Stimulated activated CD8-positive, alpha-beta memory T cell treated with anti-CD3 and anti-CD28 coated beads, Interleukin-15, amount 100 ng/mL, for 48 hours (primary cell): ENCODE measurements at regions not wholly inside any gene's neighbourhood (a gene's known extent, or its start where the extent isn't known, plus 50 kb on each side); places are given as distances from the start of the nearest gene placed in this dataset.
A peak's percentile ranks its signal among the peaks of the same experiment; 100 is the strongest.
"Not testable (repeated sequence)": the region's sequence is repeated elsewhere in the genome, so short reads cannot be mapped to it uniquely, and the experiment has no call there.

Source experiments
- DNase-seq, 2 donors: peaks; one replicate each; pipeline ENCODE4 v3.0.0-alpha.2; 2020; ENCODE audit warnings: low read depth in 2 of 2

DNA sequence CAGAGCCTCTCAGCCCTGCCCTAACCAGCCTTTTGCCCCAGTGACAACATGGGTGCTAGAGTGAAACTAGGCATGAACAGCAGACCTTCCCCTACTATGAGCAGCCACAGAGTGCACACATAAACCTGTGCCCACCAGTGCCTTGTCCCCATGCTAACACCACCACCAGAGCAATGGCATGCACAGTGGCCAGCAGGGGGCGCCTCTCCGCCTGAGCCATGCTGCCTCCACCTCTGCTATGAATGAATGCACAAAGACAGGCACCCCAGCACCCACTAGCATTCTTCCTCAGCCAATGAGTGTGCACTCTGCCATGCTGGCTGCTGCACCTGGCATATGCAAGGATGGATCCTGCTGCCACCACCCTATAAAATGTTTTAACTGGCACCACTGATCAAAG lies 286.9 kb upstream of the FGF16 start:
- peak in 1 of 2 donors; percentile 6 for DNase-seq

DNA sequence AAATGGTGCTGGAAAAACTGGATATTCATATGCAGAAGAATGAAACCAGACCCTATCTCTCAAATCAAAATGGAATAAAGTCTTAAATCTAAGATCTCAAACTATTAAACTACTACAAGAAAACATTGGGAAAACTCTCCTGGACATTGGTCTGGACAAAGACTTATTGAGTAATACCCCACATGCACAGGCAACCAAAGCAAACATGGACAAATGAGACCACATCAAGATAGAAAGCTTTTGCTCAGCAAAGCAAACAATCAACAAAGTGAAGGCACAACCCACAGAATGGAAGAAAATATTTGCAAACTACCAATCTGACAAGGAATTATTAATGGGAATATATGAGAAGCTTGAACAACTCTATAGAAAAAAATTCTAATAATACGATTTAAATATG lies 284.4 kb upstream of the FGF16 start:
- DNase-seq = no peak

DNA sequence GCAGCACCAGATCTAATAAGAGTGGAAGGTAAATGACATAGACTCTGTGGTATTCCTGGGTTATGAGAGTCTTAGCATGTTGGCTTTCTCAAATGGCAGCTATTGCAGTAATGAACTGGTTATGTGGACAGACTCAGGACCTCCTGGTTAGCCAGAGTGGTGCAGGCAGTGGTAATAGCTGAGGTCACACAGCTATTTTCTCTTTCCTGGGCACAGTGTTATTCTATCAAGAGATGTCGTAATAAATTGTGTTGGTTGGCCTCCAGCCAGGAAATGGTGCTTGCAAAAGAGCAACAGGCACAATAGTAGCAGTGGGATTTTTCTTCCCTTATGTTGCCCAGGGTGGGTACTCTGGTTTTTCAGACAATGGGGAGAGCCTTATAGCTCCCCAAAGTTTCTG lies 279.2 kb upstream of the FGF16 start:
- no peak for DNase-seq

DNA sequence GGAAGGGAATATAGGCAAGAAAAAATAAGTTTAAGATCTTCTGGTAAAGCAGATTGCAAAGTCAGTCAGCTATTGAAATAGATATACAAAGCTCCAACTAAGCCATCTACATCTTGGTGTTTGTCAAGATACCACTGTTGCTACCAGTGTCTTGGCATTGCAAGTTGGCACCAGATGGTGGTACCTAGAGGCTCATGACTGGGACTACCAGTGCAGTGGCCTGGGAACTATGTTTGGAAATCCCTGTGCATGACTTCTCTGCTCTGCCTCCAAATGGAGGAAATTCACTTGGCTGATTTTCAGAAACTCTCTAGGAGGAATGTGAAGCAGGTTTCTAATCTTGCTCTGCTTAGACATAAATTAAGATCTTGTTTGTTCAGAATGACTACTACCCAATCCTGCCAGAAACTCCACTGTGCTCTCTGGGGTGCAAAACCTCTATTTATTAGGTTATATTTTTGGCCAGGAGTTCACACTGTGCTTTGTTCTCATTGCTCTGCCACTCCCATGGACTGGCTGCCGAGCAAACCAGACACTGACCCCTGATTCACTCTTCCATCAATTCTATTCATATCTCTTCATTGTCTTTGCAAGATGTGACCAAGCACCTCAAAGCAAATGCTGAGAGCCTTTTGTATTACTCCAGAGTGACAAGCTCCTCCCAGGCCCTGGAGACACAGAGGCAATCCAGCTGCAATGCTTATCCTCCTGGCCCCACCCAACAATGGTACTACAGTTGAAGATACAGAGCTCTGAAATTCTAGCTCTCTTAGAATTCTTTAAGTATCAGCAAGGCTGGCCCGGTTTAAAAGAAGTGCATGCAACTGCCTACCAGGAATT lies 272.3 kb upstream of the FGF16 start:
- DNase-seq = no peak

DNA sequence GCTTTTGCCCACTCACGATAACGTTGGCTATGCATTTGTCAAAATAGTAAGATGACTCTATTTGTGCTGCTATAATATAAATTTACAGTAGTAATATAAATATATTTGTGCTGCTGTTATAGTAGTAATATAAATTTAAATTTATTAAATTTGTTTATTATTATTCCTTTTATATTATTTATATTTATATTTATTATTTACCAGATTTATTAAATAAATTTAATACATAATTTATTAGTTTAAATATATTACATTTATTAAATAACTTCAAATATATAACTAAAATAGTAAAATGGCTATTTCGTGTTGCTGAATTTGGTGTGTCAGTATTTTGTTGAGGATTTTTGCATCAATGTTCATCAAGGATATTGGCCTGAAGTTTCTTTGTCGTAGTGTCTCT lies 246.5 kb upstream of the FGF16 start:
- no peak for DNase-seq

DNA sequence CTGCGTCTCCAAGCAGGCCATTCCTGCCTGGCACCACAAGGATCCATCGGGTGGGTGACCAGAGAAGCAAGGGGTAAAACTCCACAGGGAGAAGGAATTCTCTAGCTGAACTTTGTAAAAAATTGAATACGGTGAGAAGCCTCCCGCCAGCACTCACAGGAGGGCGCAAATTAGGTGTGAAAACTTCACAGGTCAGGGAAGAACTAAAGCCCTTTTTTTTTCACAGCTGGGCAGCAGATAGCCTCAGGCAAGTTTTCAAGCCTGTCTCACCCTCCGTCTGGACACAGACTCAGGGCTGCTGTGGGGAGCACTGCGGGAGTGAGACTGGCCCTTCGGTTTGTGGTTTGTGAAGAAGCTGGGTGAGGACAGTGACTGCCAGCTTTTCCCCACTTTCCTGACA lies 224.1 kb upstream of the FGF16 start:
- no peak for DNase-seq

DNA sequence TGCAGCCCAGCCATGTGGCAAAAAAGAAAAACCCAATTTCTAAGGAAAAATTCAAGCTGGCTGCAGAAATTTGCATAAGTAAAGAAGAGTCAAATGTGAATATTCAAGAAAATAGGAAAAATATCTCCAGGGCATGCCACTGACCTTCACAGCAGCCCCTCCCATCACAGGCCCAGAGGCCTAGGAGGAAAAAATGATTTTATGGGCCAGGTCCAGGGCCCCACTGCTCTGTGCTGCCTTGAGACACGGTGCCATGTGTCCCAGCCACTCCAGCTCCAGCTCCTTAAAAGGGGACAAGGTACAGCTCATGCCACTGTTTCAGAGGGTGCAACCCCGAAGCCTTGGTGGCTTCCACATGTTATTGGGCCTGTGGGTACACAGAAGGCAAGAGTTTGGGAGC lies 182.7 kb upstream of the FGF16 start:
- no peak for DNase-seq

DNA sequence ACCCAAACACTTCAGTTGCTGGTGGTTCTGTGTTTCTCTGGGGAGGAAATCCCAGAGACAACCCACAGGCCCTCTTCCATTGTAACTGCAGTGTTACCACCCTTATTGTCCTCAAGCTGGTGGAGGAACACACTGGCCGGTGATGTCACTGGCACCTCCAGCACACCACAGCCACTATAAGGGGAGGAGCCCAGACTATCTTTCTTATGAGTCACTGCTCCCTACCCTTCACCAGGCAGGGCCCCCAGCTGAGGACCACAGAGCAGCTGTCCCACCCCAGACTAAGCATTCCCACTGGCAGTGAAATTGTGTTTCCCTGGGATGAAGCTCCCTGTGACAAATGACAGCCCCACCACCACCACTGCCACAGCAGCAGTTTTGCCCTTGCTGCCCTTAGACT lies 171.8 kb upstream of the FGF16 start:
- no peak for DNase-seq

DNA sequence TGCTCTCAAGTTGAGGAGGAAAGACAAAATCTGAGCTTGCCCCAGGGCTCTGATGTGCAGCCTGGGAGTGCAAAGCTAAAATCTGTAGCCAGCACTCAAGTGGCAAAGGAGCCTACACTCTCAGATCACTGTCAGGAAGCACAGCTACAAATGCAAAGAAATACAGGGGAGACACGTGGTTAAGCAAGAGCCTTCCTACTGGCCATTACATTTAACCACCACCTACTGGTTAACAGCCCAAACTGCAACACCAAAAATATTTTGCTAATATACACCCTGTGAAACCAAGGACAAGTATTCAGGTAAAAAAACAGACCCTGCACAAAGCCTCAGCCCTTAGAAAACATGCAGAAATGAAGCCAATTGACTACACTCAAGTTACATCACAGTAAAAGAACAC lies 170.4 kb upstream of the FGF16 start:
- DNase-seq = no peak

DNA sequence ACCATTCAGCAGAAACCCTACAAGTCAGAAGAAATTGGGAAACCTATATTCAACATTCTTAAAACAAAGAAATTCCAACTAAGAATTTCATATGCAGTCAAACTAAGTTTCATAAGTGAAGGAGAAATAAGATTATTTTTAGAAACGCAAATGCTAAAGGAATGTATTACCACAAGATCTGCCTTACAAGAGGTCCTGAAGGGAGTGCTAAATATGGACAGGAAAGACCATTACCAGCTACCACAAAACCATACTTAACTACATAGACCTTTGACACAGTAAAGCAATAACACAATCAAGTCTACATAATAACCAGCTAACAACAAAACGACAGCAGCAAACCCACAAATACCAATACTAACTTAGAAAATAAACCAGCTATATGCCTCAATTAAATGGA lies 169.3 kb upstream of the FGF16 start:
- no peak for DNase-seq

DNA sequence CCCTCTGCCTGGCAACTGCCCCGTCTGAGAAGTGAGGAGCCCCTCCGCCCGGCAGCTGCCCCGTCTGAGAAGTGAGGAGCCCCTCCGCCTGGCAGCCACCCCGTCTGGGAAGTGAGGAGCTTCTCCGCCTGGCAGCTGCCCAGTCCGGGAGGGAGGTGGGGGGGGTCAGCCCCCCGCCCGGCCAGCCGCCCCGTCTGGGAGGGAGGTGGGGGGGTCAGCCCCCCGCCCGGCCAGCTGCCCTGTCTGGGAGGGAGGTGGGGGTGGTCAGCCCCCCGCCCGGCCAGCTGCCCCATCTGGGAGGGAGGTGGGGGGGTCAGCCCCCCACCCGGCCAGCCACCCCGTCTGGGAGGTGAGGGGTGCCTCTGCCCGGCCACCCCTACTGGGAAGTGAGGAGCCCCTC lies 167.8 kb upstream of the FGF16 start:
- not testable (repeated sequence) for DNase-seq

DNA sequence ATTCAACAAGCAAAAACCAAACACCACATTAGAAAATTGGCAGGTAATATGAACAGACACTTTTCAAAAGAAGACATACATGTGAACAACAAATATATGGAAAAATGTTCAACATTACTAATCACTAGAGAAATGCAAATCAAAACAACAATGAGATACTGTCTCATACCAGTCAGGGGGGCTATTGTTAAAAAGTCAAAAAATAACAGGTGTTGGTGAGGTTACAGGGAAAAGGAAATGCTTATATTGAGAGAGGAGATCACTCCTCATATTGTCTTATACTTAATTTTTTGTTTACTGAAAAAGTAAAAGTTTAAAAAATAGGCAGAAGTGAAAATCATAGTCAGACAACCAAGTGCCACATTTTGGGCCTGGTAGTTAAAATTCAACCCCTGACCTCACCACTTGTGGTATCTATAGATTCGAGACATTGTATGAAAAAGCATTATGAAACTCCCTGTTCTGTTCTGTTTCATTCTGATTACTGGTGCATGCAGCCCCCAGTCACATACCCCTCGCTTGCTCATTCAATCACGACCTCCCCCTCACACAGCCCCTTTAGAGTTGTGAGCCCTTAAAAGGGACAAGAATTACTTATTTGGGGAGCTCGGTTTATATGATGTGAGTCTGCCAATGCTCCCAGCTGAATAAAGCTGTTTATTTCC lies 153.7 kb upstream of the FGF16 start:
- no peak for DNase-seq

DNA sequence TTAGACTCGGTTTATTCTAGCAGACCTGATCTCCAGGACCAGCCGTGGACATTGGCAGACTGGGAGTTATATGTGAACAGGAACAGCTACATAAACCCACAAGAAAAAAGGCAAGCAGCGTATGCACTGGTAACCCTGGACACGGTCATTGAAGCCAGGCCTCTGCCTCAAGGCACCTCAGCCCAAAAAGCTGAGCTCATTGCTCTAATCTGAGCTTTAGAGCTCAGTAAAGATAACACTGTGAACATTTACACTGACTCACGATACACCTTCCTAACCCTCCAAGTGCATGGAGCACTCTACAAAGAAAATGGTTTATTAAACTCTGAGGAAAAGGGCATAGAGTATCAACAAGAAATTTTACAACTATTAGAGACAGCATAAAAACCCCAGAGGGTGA lies 148.9 kb upstream of the FGF16 start:
- DNase-seq = no peak

DNA sequence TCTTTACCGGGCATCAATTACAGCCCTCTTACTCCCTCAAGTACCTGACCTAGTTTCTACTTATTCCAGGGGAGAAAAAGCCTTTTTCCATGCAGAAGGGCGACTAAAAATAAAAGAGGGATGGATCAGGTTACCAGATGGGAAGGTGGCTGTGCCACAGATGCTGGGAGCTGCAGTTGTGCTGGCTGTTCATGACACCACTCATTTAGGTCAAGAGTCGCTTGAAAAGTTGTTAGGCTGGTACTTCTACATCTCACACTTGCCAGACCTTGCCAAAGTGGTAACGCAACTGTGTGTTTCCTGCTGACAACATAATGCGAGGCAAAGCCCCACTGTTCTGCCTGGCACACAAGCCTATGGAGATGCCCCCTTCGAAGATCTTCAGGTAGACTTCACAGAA lies 148.4 kb upstream of the FGF16 start:
- DNase-seq = no peak

DNA sequence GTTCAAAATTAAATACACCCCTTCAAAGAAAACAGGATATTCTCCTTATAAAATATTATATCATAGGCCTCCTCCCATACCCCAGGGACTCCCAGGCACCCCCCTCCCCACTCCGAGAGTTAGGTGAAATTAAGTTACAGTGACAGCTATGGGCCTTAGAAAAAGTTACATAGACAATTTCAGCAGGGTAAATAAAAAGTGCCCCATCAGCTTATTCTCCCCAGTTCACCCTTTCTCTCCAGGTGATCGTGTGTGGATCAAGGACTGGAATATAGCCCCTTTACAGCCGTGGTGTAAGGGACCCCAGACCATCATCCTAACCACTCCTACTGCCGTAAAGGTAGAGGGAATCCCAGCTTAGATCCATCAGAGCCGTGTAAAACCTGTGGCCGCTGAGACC lies 147.6 kb upstream of the FGF16 start:
- no peak for DNase-seq

DNA sequence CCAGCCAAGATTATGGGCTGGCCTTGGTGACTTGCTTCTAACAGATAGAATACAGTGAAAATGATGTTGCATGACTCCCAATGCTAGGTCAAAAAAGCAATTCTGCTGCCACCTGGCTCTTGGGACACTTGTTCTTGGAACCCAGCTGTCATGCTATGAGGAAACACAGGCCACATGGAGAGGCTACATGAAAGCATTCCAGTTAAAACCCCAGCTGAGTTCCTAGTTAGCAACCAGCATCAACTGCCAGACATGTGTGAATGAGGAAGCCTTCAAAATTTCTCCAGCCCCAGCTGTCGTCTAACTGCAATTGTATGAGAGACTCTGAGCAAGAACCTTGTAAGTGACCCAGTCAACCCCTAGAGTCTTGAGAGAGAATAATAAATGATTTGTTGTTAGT lies 105.2 kb upstream of the FGF16 start:
- no peak for DNase-seq

DNA sequence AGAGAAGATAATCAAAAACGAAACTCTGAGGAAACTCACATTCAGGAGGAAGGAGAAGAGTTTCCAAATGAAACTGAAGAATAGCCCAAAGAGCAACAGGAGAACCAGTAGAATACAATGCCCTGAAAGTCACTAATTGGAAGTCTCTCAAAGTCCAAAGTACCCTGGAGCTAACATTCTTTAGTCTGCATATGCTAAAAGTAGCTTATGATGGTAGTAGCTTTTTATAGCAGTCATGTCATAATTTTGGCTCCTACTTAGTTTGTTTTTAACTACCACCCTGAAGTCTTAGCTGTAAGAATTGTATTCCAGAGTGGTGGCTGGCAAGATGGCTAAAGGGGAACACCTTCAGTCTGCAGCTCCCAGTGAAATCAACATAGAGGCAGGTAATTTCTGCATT lies 100.3 kb upstream of the FGF16 start:
- no peak for DNase-seq

DNA sequence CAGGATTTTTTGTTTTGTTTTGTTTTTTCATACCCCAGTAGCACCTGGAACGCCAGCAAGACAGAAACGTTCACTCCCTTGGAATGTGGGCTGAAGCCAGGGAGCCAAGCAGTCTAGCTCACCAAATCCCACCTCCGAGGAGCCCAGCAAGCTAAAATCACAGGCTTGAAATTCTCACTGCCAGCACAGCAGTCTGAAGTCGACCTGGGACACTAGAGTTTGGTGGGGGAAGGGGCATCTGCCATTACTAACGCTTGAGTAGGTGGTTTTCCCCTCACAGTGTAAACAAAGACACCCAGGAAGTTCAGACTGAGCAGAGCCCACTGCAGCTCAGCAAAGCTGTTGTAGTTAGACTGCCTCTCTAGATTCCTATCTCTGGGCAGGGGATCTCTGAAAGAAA lies 99.6 kb upstream of the FGF16 start:
- no peak for DNase-seq

DNA sequence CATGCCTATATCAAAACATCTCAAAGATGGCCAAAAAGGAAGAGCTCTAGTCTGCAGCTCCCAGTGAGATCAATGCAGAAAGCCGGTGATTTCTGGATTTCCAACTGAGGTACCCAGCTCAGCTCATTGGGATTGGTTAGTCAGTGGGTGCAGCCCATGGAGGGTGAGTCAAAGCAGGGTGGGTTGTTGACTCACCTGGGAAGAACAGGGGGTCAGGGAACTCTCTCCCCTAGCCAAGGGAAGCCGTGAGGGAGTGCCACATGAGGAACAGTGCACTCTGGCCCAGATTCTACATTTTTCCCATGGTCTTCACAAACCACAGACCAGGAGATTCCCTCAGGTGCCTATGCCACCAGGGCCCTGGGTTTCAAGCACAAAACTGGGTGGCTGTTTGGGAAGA lies 57.3 kb upstream of the FGF16 start:
- DNase-seq = no peak

DNA sequence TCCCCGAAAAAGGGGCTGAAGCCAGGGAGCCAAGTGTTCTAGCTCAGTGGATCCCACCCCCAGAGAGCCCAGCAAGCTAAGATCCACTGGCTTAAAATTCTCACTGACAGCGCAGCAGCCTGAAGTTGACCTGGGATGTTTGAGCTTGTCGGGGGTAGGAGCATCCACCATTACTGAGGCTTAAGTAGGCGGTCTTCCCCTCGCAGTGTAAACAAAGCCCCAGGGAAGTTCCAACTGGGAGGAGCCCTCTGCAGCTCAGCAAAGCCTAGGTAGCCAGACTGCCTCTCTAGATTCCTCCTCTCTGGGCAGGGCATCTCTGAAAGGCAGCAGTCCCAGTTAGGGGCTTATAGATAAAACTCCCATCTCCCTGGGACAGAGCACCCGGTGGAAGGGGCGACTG lies 56.8 kb upstream of the FGF16 start:
- DNase-seq = not testable (repeated sequence)

DNA sequence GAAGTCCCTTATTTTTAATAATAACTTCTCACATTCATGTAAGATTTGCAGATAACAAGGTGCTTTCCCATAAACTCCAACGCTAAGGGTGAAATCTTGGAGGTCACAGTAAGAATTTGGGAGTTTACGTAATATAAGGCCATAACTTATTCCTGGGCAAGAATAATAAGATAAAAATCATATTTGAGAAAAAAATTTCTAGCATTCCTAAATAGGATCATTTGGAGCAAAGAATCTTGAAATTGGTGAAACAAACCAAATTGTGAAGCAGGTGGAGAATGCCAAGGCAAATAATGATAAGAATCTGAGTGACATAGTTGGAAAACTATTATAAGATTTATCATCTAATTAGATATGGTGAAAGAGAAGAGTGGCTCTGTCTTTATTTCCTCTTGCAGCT lies 50.4 kb upstream of the FGF16 start:
- no peak for DNase-seq
